ENCODE measurements at regions not wholly inside any gene's neighbourhood (a gene's known extent, or its start where the extent isn't known, plus 50 kb on each side); places are given as distances from the start of the nearest gene placed in this dataset.

DNA sequence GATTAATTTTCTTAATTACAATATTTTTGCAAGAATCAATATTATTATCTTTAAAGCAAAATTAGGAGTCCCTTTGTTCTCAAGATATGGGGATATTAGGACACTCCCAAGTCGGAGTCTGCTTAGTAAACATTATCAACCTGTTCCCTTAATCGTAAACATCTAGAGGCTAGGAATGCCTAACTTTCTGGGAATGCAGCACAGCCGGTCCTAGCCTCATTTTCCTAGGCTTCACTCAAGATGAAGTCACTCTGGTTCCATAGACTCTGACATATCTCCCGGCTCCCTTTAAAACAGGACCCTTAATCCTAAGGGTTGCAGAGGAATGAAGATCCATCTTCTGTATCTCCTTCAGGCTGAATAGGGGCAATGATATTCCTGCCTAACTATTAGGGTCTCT is 367.6 kb downstream of the GPM6A start:
- TF ChIP-seq, protein P1, sequence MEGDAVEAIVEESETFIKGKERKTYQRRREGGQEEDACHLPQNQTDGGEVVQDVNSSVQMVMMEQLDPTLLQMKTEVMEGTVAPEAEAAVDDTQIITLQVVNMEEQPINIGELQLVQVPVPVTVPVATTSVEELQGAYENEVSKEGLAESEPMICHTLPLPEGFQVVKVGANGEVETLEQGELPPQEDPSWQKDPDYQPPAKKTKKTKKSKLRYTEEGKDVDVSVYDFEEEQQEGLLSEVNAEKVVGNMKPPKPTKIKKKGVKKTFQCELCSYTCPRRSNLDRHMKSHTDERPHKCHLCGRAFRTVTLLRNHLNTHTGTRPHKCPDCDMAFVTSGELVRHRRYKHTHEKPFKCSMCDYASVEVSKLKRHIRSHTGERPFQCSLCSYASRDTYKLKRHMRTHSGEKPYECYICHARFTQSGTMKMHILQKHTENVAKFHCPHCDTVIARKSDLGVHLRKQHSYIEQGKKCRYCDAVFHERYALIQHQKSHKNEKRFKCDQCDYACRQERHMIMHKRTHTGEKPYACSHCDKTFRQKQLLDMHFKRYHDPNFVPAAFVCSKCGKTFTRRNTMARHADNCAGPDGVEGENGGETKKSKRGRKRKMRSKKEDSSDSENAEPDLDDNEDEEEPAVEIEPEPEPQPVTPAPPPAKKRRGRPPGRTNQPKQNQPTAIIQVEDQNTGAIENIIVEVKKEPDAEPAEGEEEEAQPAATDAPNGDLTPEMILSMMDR (IDR thresholded peaks at IDR 0.05 in 4 of 5, conservative IDR thresholded peaks at IDR 0.05 in 1 of 5) = no peak
- no peak for TF ChIP-seq POLR2A (IDR thresholded peaks at IDR 0.05)
- no peaks in the 10 kb centered on the region for H3K27me3 ChIP-seq
- DNase-seq = no peak
- H3K4me1 ChIP-seq = no peaks in the 10 kb centered on the region
- no peak overlapping the region for H3K27ac ChIP-seq
- in situ Hi-C loops (cut with MboI; ENCODE audit: low sequenced_read_pairs in 4 of 4) (no loop called here), intact Hi-C loops (cut with DNase I; ENCODE audit: low total_unique reads) (no loop called here)
- no peak overlapping the region for H3K4me3 ChIP-seq
- no peaks in the 10 kb centered on the region for H3K9me3 ChIP-seq
- no peak for ATAC-seq
- no peaks in the 10 kb centered on the region for H3K36me3 ChIP-seq

DNA sequence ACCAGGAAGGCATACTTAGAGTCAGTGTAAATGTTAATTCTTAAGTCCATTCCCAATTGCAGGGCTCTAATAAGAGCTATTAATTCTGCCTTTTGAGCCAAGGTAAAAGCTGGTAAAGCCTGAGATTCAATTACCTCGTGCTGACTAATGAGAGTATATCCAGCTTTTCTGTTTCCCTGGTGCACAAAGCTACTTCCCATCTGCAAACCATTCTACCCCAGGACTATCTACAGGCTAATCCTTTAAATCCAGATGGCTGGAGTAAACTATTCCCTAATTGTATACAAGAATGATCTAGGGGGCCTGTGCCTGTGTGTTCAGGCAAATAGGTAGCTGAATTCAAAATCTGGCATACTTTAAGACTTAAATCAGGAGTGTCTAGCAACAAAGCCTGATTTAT is 365.0 kb downstream of the GPM6A start:
- no peak for TF ChIP-seq POLR2A (IDR thresholded peaks at IDR 0.05)
- TF ChIP-seq, protein P1 (IDR thresholded peaks at IDR 0.05 in 4 of 5, conservative IDR thresholded peaks at IDR 0.05 in 1 of 5) = no peak
- ATAC-seq (no peak), DNase-seq (no peak)
- in situ Hi-C loops (cut with MboI; ENCODE audit: low sequenced_read_pairs in 4 of 4) = no loop called here
- Histone ChIP-seq H3K36me3 (no peaks in the 10 kb centered on the region), H3K4me1 (no peaks in the 10 kb centered on the region), H3K27ac (no peak overlapping the region), H3K4me3 (no peak overlapping the region), H3K27me3 (no peaks in the 10 kb centered on the region), H3K9me3 (no peaks in the 10 kb centered on the region)
- intact Hi-C loops (cut with DNase I; ENCODE audit: low total_unique reads) = no loop called here

DNA sequence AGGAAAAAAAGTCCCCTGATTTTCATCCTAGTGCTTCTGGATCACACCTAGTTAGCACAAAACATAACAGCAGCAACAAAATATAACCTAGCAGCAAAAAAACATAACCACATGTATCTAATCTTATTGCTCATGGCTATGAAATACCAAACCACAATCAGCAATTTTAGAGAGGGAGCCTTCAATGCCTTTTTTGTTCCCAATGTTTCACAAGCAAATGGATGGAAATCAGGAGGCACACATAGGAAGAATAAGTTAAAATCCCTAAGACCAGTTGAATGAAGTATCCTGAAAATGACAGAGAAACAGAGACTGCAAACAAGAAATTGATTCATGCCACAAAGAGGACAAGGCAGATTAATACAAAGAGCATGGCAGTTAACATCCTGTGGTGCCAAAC is 361.6 kb downstream of the GPM6A start:
- no peak overlapping the region for H3K4me3 ChIP-seq
- ATAC-seq (no peak), DNase-seq (no peak)
- intact Hi-C loops (cut with DNase I; ENCODE audit: low total_unique reads) (no loop called here), in situ Hi-C loops (cut with MboI; ENCODE audit: low sequenced_read_pairs in 4 of 4) (no loop called here)
- no peaks in the 10 kb centered on the region for H3K36me3 ChIP-seq
- no peak for TF ChIP-seq POLR2A (IDR thresholded peaks at IDR 0.05)
- H3K27me3 ChIP-seq = no peaks in the 10 kb centered on the region
- H3K4me1 ChIP-seq = no peaks in the 10 kb centered on the region
- H3K27ac ChIP-seq = no peak overlapping the region
- H3K9me3 ChIP-seq = no peaks in the 10 kb centered on the region

DNA sequence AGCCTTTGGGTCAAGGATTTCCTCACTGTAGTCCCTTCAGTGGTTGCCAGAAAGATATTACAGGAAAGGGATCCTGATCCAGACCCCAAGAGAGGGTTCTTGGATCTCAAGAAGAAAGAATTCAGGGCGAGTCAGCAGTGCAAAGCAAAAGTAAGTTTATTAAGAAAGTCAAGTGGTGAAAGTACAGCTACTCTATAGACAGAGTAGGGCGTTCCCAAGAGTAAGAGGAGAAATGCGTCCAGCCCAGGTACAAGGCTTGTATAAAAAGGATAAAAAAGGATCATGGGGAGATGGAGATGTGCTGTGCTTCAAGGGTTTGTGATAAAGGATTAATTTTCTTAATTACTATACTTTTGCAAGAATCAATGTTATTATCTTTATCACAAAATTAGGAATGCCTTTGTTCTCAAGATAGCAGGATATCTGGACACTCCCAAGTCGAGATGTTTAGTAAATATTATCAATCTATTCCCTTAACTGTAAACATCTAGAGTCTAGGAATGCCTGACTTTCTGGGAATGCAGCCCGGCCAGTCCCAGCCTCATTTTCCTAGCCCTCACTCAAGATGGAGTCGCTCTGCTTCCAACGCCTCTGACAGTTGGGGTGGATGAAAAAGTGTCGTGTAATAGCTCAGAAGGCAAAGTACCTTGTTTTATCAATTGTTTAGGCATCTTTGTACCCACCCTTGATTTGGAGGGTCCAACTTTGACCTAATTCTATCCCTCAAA is 360.7 kb downstream of the GPM6A start:
- ATAC-seq (no peak), DNase-seq (no peak)
- no peaks in the 10 kb centered on the region for H3K36me3 ChIP-seq
- intact Hi-C loops (cut with DNase I; ENCODE audit: low total_unique reads) (no loop called here), in situ Hi-C loops (cut with MboI; ENCODE audit: low sequenced_read_pairs in 4 of 4) (no loop called here)
- no peak overlapping the region for H3K27ac ChIP-seq
- no peaks in the 10 kb centered on the region for H3K4me1 ChIP-seq
- no peaks in the 10 kb centered on the region for H3K27me3 ChIP-seq
- no peaks in the 10 kb centered on the region for H3K9me3 ChIP-seq
- no peak for TF ChIP-seq POLR2A (IDR thresholded peaks at IDR 0.05)
- TF ChIP-seq, protein P1 (IDR thresholded peaks at IDR 0.05 in 4 of 5, conservative IDR thresholded peaks at IDR 0.05 in 1 of 5) = no peak
- H3K4me3 ChIP-seq = no peak overlapping the region

DNA sequence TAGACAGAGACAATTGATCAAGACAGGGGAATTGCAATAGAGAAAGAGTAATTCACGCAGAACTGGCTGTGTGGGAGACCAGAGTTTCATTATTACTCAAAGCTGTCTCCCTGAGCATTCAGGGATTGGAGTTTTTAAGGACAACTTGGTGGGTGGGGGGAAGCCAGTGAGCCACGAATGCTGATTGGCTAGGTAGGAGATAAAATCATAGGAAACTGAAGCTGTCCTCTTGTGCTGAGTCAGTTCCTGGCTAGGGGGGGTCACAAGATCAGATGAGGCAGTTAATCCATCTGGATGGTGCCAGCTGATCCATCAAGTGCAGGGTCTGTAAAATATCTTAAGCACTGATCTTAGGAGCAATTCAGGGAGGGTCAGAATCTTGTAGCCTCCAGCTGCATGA is 358.6 kb downstream of the GPM6A start:
- Histone ChIP-seq H3K9me3 (no peaks in the 10 kb centered on the region), H3K4me1 (no peaks in the 10 kb centered on the region), H3K27ac (no peak overlapping the region), H3K36me3 (no peaks in the 10 kb centered on the region), H3K4me3 (no peak overlapping the region), H3K27me3 (no peaks in the 10 kb centered on the region)
- no peak for TF ChIP-seq POLR2A (IDR thresholded peaks at IDR 0.05)
- TF ChIP-seq, protein P1 (IDR thresholded peaks at IDR 0.05 in 4 of 5, conservative IDR thresholded peaks at IDR 0.05 in 1 of 5) = no peak
- ATAC-seq (no peak), DNase-seq (no peak)
- intact Hi-C loops (cut with DNase I; ENCODE audit: low total_unique reads) = no loop called here
- in situ Hi-C loops (cut with MboI; ENCODE audit: low sequenced_read_pairs in 4 of 4) = no loop called here

Data from gastrocnemius medialis (tissue), 4 donors.